Fibroblast of skin of left quadriceps (primary cell): ENCODE measurements at regions not wholly inside any gene's neighbourhood (a gene's known extent, or its start where the extent isn't known, plus 50 kb on each side); places are given as distances from the start of the nearest gene placed in this dataset.

Experiments used
- DNase-seq, 2 experiments: peaks; one replicate each; pipeline ENCODE4 v3.0.0-alpha.2; 2013; ENCODE audit warnings: low read depth in 2 of 2

DNA sequence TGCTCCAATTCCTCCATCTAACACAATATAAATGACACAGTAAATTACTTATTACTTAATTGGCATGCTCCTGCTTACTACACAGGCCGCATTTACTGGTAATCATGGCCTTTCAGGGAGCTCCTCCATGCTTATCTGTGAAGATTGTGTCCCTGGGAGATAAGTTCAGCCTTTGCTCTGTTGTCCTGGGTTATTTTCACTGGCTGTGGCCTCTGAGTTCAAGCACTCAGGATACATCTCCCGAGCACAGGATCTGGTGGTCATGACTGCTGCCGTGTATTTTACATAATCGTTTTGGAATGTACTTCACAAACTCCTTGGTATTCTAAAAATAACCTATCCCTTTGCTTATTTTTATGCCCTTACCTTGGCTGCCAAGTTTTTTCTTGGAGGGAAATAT is 215.7 kb downstream of the ICE1 start:
- no peak for DNase-seq

DNA sequence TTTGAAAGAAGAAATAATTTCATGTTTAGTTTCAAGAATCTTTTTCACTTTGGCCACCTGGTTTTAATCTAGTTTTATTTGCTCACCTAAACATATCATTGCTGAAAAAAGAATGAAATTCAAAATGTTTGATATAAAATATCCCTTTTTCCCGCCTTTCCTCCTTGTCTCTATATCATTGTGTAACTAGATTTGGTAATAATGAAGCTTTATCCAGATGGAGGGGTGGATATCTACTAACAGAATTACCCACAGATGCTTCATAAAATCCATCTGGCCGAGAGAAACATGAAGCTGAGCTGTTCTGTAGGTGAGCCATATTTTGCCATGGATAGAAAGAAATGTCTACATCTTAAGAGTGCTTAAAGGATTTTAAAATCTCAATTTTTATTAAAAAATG is 214.7 kb downstream of the ICE1 start:
- no peak for DNase-seq

DNA sequence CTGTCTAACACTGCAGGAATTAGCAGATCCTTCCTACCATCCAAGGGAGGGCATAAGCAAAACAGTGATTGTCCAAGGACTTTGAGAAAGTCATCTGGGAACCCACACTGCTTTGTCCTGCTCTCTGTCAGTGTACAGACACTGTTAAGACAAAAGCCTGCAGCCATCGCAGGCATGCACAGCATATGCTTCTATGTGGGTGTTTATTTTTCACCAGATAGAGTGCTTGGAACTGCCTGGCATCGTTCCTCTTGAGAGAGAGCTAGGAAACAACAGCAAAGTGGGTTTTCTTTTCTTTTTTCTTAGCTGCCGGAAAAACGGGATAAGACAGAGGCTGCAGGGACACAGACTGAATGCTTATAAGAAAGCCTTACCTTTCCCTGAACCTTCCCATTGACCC is 212.3 kb downstream of the ICE1 start:
- no peak for DNase-seq

DNA sequence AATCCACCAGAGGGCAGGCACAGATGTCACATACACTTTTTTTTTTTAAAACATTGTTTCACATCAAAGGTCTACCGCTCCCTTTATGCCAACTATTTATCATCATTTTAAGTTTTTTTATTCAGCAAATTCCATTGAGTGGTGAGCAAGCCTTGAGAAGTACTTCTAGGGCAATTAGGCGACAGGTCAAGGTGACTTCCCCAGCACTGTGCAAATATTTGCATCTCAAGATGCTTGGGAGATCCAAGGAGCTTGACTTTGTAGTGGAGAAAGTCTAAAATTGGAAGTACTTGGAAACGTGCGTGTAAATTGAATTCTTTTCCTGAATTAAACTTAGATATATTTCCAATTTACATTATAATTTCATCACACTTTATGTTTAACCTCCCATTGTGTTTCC is 211.1 kb downstream of the ICE1 start:
- no peak for DNase-seq

DNA sequence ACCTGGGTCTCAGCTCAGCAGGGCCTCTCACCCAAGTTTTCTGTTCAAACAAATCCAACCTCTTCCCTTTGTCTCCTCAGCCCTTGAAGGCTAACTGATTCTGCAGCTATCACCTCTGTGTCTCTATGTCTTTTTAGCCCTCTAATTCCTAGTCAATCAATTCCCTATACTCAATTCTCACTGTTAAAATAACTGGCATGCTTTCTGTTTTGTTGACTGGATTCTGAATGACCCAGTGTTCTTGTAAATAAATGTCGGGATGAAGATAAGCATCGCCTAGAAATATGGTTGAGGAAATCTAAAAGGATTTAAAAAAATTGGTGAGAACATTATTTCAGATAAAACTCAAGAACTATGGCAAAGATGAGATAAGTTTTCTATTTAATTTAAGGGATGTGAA is 210.2 kb downstream of the ICE1 start:
- no peak for DNase-seq

DNA sequence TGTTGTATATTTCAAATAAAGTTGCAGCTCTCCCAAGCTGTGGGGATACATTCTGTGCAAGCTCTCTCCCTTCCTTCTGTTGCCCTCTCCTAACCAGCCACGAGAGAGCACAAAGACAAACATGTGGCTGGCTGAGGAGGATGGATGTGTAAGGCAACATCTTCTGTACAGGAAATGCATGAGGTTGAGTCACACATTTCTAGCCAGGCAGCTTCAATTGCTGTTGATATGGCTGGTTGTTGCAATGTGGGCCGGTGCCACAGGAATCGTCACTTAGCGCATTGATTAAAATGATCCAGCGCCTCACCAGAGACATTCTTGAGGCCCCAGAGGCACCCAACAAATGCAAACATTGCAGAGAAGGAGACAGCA is 207.1 kb downstream of the ICE1 start:
- no peak for DNase-seq

DNA sequence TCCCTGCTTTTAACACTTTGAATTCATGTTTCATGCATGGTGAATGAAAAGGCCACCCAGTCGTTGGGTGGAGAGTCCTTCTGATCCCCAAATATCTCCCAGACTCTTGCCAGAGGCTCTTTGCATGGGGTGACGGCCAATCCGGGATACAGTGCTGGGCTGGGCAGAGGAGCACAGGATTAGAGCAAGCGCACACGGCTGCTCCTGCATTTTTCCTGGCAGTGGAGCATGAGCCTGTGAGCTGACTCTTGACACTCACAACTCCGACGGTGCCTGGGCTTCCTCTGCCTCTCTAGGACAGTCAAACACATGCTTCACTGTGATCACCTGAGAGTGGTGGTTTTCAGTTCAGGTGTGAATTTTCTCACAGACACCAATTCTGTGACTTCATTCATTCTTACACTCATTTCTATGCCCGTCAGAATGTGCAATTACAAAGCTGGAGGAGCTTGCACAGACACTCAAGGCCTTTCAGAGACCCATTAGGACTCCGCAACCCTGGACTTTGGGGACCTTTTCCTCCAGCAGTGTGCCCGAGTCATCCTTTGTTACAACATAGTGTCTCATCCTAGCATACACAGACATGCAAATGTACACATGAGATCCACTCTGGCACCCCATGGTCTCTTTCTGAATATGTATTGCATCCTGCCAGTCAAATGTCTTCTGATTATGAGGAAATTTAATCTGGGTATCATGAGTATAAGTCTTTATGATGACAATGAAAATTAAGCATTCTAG is 206.6 kb downstream of the ICE1 start:
- DNase-seq = no peak

DNA sequence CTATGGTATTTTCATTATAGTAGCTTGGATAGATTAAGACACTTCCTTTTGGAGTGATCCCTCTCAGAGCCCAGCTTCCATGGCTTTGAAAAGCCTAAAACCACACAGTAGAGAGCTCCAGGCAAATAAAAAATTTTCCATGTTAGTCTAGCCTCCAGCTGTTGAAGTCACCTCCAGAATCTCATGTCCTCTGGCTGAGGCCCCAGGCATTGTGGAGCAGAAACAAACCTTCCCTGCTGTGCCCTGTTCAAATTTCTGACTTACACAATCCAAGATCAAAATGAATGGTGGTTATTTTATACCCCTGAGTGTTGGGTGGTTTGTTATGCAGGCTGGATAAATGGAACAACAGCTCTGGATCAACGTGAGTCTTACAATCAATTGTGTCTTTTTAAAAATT is 203.9 kb downstream of the ICE1 start:
- DNase-seq = no peak

DNA sequence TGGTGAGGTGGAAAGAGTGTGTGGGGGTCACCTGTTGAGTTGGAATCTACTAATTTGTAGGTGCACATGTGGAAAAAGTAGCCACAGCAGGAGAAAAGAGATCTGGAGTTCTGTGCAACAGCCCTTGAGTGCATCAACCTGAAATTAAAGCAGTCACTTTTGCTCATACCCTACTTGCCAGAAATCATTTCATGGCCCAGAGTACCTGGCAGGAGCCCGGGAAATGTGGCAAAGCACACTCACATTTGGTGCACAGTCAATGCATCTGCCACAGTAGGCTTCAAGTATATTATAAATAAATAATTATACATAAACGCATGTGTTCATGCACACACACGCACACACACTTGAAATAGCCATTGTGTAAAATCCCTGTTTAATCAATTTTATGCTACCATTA is 203.0 kb downstream of the ICE1 start:
- DNase-seq = no peak

DNA sequence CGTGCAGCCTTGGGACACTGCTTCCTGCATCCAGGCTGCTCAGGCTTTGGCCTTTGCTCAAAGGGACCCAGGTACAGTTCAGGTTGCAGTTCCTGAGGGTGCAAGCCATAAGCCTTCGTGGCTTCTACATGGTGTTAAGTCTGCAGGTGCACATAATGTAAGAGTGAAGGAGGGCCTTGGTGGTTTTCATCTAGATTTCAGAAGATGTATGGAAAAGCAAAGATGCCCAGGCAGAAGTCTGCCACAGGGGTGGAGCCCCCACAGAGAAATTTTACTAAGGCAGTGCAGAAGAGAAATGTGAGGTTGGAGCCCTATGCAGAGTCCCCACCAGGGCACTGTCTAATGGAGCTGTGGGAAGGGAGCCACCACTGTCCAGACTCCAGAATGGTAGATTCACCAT is 200.9 kb downstream of the ICE1 start:
- no peak for DNase-seq

DNA sequence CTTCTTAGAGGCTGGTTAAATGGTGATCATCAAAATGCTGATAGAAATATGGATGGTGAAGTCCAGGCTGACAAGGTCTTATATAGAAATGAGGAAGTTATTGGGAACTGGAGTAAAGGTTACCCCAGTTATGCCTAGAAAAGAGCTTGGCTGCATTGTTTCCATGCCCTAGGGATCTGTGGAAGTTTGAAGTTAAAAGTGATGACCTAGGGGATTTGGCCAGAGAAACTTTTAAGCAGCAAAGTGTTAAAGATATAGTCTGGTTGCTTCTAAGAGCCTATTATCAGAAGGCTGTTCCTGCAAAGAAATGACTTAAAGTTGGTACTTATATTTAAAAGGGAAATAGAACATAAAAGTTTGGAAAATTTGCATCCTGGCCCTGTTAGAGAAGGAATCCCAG is 200.3 kb downstream of the ICE1 start:
- no peak for DNase-seq

DNA sequence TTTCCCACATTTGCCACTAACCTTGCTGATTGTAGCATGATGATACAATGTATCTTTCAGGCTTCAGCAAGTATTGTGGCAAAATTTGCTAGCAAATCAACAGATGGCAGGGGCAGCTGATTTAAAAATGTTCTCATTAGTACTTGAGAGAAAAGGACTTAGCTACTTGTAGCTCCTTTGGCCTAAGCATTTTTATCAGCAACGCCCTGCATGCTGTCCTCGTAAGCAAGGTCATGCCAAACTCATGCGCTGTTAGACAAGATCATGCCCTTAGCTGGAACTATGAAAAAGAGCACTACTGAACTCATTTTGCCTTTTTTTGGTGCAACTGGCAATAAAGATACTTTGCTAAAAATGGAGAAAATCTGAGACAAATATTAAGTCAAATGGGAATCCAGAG is 197.1 kb downstream of the ICE1 start:
- DNase-seq = no peak

DNA sequence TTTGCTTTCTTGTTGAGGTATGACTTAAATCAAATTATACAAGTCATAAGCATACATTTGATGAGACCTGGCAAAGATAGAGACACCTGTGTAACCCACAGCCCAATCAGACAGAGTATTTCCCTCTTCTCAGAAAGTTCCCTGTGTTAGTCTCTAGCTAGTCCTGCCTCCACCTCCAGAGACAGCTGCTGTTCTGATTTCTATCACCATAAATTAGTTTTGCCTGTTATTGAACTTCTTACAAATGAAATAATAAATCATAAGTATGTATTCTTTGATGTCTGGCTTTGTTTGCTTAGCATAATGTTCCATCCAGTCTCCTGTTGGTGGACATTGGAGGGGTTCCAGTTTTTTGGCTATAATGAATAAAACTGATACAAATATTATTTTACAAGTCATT is 194.5 kb downstream of the ICE1 start:
- DNase-seq = no peak

DNA sequence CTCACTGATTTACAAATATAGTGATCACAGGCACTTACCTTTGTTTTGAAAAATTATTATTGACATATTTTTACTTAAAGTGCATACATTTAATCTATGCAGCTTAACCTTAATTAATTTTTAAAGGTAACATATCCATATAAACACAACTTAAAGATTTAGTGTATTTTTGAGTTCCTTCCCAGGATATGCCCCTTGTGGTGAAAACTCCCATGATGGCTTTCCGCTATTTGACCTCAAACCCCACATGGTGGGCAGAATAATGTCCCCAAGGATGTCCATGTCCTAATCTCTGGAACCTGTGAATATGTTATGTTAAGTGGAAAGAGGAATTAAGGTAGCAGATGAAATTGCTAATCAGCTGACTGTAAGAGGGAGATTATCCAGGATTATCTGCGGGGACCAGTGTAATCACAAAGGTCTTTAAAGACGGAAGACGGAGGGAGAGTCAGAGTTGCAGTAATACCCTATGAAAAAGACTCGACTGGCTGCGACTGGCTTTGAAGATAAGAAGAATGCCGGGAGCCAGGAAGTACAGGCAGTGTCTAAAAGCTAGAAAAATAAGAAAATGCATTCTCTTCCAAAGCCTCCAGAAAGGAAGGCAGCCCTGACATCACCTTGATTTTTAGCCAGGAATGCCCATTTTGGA is 193.9 kb downstream of the ICE1 start:
- no peak for DNase-seq

DNA sequence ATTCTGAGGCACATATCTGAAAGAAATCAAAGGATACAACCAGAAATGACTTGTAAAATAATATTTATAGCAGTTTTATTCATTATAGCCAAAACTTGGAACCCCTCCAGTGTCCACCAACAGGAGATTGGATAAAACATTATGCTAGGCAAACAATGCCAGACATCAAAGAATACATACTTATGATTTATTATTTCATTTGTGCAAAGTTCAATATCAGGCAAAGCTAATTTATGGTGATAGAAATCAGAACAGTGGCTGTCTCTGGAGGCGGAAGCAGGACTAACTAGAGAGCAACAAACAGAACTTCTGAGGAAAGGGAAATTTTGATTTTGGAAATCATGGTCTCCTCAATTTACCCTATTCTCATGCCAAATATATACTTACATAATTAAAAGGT is 193.1 kb downstream of the ICE1 start:
- DNase-seq = no peak

DNA sequence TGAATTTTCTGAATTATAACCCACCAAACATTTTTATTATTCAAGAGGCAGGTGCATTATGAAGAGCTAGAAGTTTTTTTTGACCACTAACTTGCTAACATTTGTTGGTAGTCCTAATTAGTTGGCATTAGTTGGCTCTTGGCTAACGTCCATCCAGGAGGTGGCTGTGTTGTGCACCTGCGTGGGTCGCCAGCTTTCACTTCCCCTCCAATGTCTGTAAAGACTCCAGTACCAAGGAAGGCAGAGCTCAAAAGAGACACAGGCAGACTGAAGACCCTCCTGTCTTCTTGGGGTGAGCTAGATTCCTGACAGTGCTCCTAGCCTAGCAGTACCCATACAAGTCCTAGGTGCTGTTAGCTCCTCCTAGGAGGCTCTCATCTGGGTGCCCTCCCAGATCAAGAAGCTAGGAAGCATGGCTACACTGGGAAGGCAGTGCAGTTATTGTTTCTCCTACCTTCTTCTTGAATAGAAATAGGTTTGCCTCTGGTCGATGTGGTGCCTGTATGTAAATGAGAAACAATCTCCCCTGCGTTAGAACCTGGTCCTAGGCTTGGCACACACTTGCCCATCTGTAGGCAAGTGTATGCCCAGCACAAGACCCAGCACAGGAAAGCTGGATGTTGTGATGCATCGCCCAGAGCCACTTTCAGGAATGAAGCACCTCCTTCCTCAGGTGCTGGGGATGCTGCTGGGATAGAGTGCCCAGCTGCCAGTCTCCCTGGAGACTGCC is 190.9 kb downstream of the ICE1 start:
- no peak for DNase-seq

DNA sequence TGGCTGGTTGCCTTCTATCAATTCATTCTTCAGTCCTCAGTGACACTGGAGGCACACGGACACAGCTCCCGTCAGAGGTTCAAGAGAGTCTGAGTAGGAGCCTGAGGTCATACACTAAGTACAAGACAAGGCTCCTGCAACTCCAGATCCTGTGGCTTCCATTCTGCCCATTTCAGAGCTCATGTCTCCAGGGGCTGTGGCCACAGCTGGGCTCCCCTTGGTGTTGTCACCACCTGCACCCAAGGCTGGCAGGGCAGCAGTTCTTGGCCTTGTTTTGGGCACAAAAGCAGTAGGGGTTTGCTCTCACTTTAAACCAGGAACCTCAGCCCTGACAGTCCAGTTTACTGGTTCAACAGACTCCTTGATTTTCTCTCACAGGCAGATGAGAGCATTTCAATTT is 189.6 kb downstream of the ICE1 start:
- no peak for DNase-seq

DNA sequence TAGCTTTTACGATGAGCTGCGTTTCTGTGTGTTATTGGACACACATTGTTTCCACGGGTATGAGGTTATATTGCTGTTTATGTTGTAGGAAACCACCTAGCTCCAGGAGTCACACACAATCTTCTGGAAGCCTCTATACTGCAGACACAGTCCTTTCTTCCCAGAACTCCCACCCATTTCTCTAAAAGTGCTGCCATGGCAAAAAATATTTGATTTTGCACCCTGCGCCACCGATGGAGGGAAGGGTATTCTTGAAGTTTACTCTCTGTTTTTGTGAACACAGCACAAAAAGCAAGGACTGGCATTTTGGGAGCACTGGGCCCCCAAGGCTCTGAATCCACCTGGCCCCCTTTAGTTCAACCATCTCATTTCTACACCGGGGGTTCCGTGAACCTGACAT is 187.5 kb downstream of the ICE1 start:
- no peak for DNase-seq

DNA sequence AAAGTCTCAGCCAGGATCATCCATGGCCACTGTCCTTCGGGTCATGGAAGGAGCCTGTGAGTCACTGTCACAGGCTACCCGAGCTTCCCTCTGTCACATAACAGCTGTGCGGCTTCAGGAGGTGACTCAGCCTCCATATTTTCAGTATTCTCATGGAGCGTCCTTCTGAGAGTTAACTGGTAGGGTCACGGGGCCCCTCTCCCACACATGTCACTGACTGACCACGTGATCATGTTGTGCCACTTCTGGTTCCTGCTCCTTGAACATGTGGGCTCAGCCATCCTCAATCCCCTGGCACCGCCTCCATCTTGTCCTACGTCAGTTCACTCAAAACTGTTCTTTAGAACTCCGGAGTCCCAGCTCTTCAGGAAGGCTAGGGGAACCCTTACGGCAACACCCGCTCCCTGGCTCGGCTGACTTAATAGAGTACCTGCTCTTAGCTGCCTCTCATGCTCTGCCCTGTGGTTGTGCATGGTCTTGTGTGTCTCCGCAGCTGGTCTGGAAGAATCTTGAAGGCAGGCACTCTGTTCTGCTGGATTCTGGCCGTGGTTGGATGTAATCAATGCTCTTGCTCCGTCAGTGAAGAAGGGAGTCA is 182.8 kb downstream of the ICE1 start:
- no peak for DNase-seq

DNA sequence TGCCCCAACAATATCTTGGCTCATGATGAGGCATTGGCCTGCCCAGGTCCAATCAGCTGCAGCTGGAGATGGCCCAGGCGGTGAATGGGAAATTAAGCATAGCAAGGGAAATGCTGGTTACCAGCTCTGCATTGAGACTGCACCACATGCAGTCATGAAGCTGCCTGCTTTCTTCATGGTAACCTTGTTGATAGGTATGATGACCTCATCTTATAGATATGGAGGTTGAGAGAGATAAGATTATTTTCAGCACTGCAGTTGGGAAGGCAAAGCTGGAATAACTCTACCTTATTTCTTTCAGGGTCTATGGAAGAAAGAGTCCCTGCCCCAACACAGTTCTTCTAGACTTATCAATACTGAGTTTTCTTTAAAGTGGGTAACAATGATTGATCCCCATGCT is 180.1 kb downstream of the ICE1 start:
- DNase-seq = no peak

DNA sequence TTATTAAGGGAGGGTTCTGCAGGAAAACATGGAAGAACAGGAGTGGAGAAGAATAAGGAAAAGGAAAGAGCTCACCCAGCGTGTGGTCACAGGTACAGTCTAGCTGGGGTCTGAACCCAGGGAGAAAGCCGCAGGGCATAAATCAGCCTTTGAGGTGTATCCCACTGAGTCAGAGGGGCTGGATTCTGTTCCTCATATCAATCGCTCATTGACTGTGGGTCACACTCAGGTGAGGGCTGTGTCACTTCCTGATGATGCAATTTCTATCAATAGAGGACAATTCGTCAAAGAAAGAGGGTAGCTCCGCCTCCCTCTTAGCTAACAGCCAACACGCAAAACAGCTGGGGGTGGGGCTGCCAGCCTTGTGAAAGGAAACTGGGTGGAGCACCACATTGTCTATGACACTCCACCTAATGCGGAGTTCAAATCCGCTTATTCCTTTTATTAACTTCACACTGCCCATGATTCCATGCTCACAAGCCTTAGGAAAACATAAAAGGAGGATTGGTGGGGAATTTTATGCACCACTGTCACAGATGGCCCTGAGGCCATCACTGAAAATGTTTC is 176.2 kb downstream of the ICE1 start:
- no peak for DNase-seq

DNA sequence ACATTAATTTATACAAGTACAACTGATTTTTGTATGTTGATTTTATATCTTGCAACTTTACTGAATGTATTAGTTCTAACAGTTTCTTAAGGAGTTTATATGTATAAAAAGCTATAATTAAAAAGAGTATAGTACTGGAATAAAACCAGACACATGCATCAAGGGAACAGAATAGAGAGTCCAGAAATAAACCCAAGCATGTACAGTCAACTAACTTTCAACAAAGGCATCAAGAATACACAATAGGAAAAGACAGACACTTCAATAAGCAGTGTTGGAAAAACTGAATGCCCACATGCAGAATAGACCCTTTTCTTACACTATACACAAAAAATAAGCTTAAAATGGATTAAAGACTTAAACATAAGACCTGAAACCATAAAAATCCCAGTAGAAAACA is 170.9 kb downstream of the ICE1 start:
- no peak for DNase-seq

DNA sequence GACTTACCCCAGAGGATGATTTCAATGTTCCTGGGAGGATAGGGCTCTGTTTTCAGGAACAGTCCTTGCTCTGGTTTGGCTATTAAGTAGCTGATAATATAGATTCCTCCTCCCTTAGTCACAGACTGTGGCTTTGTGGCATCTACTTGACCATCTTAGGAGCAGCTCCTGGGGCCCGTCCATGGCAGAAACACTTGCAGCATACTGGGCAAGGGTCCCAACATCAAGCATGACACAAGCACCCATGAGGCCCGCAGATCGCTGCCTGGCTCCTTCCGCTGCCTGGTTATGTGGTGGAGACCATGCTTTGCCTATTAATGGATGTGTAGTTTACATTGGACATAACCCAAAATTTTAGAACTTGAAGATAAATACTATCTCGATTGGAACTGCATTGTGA is 170.1 kb downstream of the ICE1 start:
- DNase-seq = no peak
